ENCODE measurements at regions not wholly inside any gene's neighbourhood (a gene's known extent, or its start where the extent isn't known, plus 50 kb on each side); places are given as distances from the start of the nearest gene placed in this dataset.

- no peaks in the 10 kb centered on the region for H3K36me3 ChIP-seq (ENCODE audit: low read depth)
- DNase-seq (no peak), ATAC-seq (no peak)
- no peaks in the 10 kb centered on the region for H3K9me3 ChIP-seq
- H3K4me3 ChIP-seq = no peak overlapping the region
- intact Hi-C loops (cut with DNase I, micrococcal nuclease) = no loop called here
- TF ChIP-seq CTCF (IDR thresholded peaks at IDR 0.05) = no peak
- no peaks in the 10 kb centered on the region for H3K4me1 ChIP-seq (ENCODE audit: low read depth)
Measured at GRCh38 chr2:12334412-12334966, 382.2 kb upstream of the TRIB2 start.

GRCh38 chr2:12335131-12335530 is 381.6 kb upstream of the TRIB2 start:
- TF ChIP-seq CTCF (IDR thresholded peaks at IDR 0.05) = no peak
- DNase-seq = no peak
- ATAC-seq = no peak
- no peaks in the 10 kb centered on the region for H3K4me1 ChIP-seq (ENCODE audit: low read depth)
- no peak overlapping the region for H3K4me3 ChIP-seq
- intact Hi-C loops (cut with DNase I, micrococcal nuclease) = no loop called here
- no peaks in the 10 kb centered on the region for H3K9me3 ChIP-seq
- H3K36me3 ChIP-seq (ENCODE audit: low read depth) = no peaks in the 10 kb centered on the region

- no peaks in the 10 kb centered on the region for H3K9me3 ChIP-seq
- ATAC-seq = no peak
Measured at GRCh38 chr2:12335995-12336394, 380.7 kb upstream of the TRIB2 start.

GRCh38 chr2:12338946-12339697 is 377.6 kb upstream of the TRIB2 start:
- intact Hi-C loops (cut with DNase I, micrococcal nuclease) = no loop called here
- no peak overlapping the region for H3K4me3 ChIP-seq
- no peaks in the 10 kb centered on the region for H3K36me3 ChIP-seq (ENCODE audit: low read depth)
- no peak for DNase-seq
- no peaks in the 10 kb centered on the region for H3K9me3 ChIP-seq
- no peak for ATAC-seq
- TF ChIP-seq CTCF (IDR thresholded peaks at IDR 0.05) = no peak
- H3K4me1 ChIP-seq (ENCODE audit: low read depth) = peaks cover 9% of the 10 kb centered on the region

More at GRCh38 chr2:12335995-12336394, 380.7 kb upstream of the TRIB2 start:
- no peak for TF ChIP-seq CTCF (IDR thresholded peaks at IDR 0.05)
- intact Hi-C loops (cut with DNase I, micrococcal nuclease) = no loop called here
- no peak overlapping the region for H3K4me3 ChIP-seq
- no peak for DNase-seq
- H3K4me1 ChIP-seq (ENCODE audit: low read depth) = peaks cover 4% of the 10 kb centered on the region
- H3K36me3 ChIP-seq (ENCODE audit: low read depth) = no peaks in the 10 kb centered on the region

GRCh38 chr2:12340164-12340563 is 376.6 kb upstream of the TRIB2 start:
- DNase-seq (no peak), ATAC-seq (no peak)
- H3K9me3 ChIP-seq = no peaks in the 10 kb centered on the region
- no peaks in the 10 kb centered on the region for H3K36me3 ChIP-seq (ENCODE audit: low read depth)
- no peak overlapping the region for H3K4me3 ChIP-seq
- H3K4me1 ChIP-seq (ENCODE audit: low read depth) = peaks cover 9% of the 10 kb centered on the region
- TF ChIP-seq CTCF (IDR thresholded peaks at IDR 0.05) = no peak
- intact Hi-C loops (cut with DNase I, micrococcal nuclease) = no loop called here

Measured in mucosa of descending colon (tissue), 3 donors.